KMS-11 (cell line): ENCODE measurements at regions not wholly inside any gene's neighbourhood (a gene's known extent, or its start where the extent isn't known, plus 50 kb on each side); places are given as distances from the start of the nearest gene placed in this dataset.
"Not testable (repeated sequence)": the region's sequence is repeated elsewhere in the genome, so short reads cannot be mapped to it uniquely, and the experiment has no call there.

Experiments
- H2AFZ ChIP-seq: fragments of 200-600 bp; sonication (generic); 2 replicates; pipeline ENCODE4 v1.6.1; 2016; ENCODE audit warnings: antibody characterized with exemption, mixed run types, low read depth
- H3K27ac ChIP-seq: fragments of 200-600 bp; sonication (generic); 2 replicates; pipeline ENCODE4 v1.6.1; 2016; ENCODE audit warnings: mild to moderate bottlenecking, mixed run types
- H3K27me3 ChIP-seq: fragments of 200-600 bp; sonication (generic); 2 replicates; pipeline ENCODE4 v1.6.1; 2017; ENCODE audit warnings: mild to moderate bottlenecking, low read depth, mixed run types, moderate library complexity; ENCODE audit not compliant: insufficient read depth
- H3K36me3 ChIP-seq: fragments of 200-600 bp; sonication (generic); 2 replicates; pipeline ENCODE4 v1.6.1; 2017; ENCODE audit warnings: mild to moderate bottlenecking, mixed run types; ENCODE audit not compliant: insufficient read depth
- H3K4me1 ChIP-seq: fragments of 200-600 bp; sonication (generic); 2 replicates; pipeline ENCODE4 v1.6.1; 2016; ENCODE audit warnings: mild to moderate bottlenecking, low read depth, mixed run types; ENCODE audit not compliant: poor library complexity, severe bottlenecking
- H3K4me2 ChIP-seq: fragments of 200-600 bp; sonication (generic); 2 replicates; pipeline ENCODE4 v1.7.0; 2016; ENCODE audit warnings: mild to moderate bottlenecking, mixed run types
- H3K4me3 ChIP-seq: fragments of 200-600 bp; sonication (generic); IDR thresholded peaks from 2 replicates; pipeline ENCODE4 v1.6.1; 2017; ENCODE audit warnings: low read depth, low read length, mixed read lengths; ENCODE audit not compliant: insufficient read depth
- H3K79me2 ChIP-seq: fragments of 200-600 bp; sonication (generic); 2 replicates; pipeline ENCODE4 v1.6.1; 2016; ENCODE audit warnings: low read depth, mixed run types; ENCODE audit not compliant: insufficient read depth
- H3K9ac ChIP-seq: fragments of 200-600 bp; sonication (generic); 2 replicates; pipeline ENCODE4 v1.6.1; 2016; ENCODE audit warnings: mild to moderate bottlenecking, mixed run types
- H4K20me1 ChIP-seq: fragments of 200-600 bp; sonication (generic); 2 replicates; pipeline ENCODE4 v1.6.1; 2016; ENCODE audit warnings: mild to moderate bottlenecking, mixed run types; ENCODE audit not compliant: insufficient read depth

DNA sequence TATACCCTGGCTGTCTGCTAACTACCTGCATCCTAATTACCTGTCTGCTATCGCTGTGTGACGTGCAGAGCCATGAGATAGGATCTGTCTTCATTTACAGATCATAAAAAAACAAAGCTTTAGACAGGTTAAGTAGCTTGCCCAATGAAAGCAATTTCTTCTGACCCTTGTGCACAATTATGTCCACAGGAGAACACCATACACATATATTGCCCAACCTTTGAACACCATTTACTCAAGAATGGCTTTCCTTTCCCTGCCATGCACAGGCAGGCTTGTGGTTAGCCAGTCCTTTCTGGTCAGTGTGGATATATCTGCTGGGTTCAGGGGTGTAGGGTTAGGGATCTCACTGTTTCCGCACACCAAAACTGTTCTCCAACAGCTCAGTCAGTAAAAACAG, 344.8 kb downstream of the BCL2L11 start:
- not testable (repeated sequence) for H3K4me2 ChIP-seq, H3K9ac ChIP-seq, H4K20me1 ChIP-seq, H3K27me3 ChIP-seq, H3K4me3 ChIP-seq, H3K36me3 ChIP-seq, H2AFZ ChIP-seq
- Histone ChIP-seq H3K79me2 (peaks cover 27% of the 10 kb centered on the region), H3K27ac (peak overlapping the region; percentile 47; the same call in 1 of the 2 replicates), H3K4me1 (peaks cover 40% of the 10 kb centered on the region)

DNA sequence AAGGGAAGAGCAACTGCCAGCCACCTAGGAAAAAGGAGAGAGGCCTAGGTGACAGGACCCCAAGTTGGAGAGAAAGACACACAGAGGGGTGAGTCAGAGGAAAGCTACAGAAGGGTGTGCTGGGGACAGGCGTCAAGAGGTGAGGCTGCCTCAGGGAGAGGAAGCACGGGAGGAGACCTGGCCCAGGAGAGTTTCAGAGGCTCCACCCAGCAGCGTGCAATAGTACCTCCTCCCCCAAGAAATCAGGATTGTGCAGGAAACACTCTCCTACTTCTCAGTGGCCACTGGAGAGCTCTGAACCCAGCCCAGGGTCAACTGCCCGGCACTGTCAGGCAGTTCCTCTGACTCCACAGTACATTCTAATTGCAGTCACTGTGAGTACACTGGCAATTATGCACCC, 346.0 kb downstream of the BCL2L11 start:
- not testable (repeated sequence) for H3K9ac ChIP-seq, H3K4me2 ChIP-seq, H3K4me3 ChIP-seq, H4K20me1 ChIP-seq, H3K27me3 ChIP-seq, H3K36me3 ChIP-seq, H2AFZ ChIP-seq
- Histone ChIP-seq H3K79me2 (peaks cover 21% of the 10 kb centered on the region), H3K4me1 (peaks cover 34% of the 10 kb centered on the region), H3K27ac (peak overlapping the region; percentile 15; the same call in 1 of the 2 replicates)

DNA sequence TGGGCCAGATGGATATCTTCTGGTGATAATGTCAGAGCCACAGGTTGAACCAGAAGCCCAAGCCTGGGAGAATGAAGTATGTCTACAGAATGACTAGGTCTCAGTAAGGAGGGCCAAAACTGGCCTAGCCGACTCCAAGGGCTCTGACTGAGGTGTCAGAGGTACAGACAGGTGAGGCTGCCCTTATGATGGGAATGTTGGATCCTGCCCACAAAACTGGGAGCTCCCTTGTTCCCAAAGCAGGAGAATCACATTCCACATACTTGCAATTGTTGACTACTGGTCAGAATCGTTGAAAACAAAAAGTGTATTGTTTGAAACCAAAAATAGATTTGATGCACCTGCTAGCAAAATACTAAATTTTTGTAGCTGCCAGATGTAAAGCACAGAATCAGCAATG, 350.2 kb downstream of the BCL2L11 start:
- H3K9ac ChIP-seq, H3K36me3 ChIP-seq, H3K4me3 ChIP-seq, H4K20me1 ChIP-seq, H3K27ac ChIP-seq, H3K4me2 ChIP-seq, H2AFZ ChIP-seq, H3K27me3 ChIP-seq: not testable (repeated sequence)
- peaks cover 27% of the 10 kb centered on the region for H3K4me1 ChIP-seq
- H3K79me2 ChIP-seq = peaks cover 31% of the 10 kb centered on the region; the same call in 1 of the 2 replicates

DNA sequence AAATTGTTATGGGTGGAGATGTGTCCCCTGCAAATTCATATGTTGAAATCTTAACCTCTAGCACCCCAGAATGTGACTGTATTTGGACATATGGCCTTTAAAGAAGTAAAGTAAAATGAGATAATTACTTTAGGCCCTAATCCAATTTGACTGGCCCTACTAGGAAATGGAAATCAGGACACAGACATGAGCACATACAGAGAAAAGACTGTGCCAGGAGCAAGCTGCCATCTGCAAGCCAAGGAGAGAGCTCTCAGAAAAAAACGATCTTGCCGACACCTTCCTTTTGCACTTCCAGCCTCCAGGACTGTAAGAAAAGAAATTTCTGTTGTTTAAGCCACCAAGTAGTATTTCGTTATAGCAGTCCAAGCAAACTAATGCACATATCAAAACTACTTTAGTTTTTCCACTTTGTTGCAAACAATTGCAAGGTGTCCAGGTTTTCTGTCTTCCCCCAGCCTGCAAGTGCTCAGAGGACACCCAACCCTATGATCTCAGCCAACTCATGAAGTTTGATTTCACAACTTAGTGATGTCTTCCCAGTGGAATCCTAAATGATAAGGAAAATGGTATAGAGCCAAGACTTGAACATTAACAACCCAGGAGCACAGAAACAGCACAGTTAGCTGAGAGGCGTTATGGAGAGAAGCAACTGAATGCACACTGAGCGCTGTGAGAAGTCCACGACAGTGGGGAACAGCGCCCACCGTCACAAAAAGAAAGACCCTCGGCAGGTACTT, 351.2 kb downstream of the BCL2L11 start:
- H2AFZ ChIP-seq, H3K27ac ChIP-seq, H3K4me2 ChIP-seq, H4K20me1 ChIP-seq, H3K36me3 ChIP-seq, H3K27me3 ChIP-seq, H3K9ac ChIP-seq, H3K4me3 ChIP-seq: not testable (repeated sequence)
- Histone ChIP-seq H3K79me2 (peaks cover 35% of the 10 kb centered on the region; the same call in 1 of the 2 replicates), H3K4me1 (peaks cover 24% of the 10 kb centered on the region)

DNA sequence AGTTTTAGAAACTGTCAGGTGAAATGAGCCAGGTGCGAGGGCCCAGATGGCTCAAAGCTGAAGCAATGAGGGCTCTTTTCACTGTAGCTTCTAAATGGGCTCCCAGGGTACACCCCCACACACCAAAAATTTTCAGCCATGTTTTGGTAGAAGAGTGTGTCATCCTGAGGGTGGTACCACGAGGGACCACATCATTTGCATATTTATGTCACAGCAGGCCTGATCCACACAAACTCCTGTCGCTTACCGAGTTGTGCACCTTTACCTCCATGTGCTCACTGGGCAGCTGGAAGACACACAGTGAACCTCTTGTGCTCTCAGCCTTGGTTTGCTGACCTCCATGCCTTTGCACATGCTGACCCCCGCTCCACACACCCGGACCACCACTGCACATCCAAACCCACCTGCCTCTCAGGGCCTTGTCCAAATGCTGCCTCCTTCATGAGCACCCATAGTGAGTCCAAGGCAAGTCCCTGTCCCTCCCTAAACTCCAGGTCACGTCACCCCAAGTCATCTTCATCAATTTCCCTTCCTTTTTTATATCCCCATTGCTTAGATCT, 352.2 kb downstream of the BCL2L11 start:
- Histone ChIP-seq H3K4me1 (peaks cover 19% of the 10 kb centered on the region), H3K79me2 (peaks cover 32% of the 10 kb centered on the region; the same call in 1 of the 2 replicates)
- not testable (repeated sequence) for H4K20me1 ChIP-seq, H2AFZ ChIP-seq, H3K27ac ChIP-seq, H3K9ac ChIP-seq, H3K4me2 ChIP-seq, H3K4me3 ChIP-seq, H3K27me3 ChIP-seq, H3K36me3 ChIP-seq

DNA sequence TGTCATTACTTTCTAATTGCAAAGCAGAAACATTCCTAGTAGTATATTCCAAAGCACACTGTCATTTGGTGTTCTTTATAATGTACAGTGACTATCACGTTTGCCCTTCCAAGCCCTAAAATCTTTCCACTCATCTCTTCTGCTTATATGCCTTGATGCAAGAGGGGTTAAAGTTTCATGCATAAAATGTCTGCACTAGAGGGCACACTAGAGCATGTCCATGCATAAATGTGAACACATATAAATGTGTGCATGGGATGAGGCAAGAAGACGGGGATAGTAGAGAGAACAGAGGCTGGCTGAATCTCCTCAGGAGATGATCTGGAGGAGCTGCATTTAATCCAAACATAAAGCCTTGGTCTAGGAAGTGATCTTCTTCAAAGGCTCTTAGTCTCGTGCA, 352.8 kb downstream of the BCL2L11 start:
- not testable (repeated sequence) for H3K4me3 ChIP-seq, H2AFZ ChIP-seq, H4K20me1 ChIP-seq, H3K4me2 ChIP-seq, H3K27ac ChIP-seq, H3K9ac ChIP-seq, H3K27me3 ChIP-seq, H3K36me3 ChIP-seq
- Histone ChIP-seq H3K4me1 (peaks cover 17% of the 10 kb centered on the region), H3K79me2 (peaks cover 32% of the 10 kb centered on the region; the same call in 1 of the 2 replicates)

DNA sequence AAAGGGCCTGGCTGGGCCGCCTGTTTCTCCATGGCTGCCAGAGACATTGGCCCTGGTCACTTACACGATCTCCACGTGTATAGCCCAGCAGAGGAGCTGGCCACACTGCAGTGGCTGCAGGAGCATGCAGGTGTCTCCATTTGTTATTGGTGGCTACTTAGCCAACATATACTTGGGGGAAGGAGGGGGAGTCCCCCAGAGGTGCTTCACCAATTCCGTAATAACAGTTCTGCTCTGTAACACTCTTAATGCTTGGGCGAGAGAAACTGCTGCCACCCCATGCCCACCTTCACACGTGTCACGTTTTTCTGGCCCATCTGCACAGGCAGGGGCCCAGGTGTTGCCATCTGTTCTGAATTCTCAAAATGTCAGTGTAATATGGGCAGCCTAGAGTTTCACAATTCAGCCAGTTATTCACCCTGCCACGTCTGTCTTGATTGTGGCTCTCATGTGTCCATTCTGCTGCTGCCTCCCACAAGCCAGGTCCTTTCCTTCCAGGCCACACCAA, 353.5 kb downstream of the BCL2L11 start:
- not testable (repeated sequence) for H3K4me2 ChIP-seq, H3K27me3 ChIP-seq, H4K20me1 ChIP-seq, H3K27ac ChIP-seq, H3K4me3 ChIP-seq, H3K36me3 ChIP-seq, H3K9ac ChIP-seq, H2AFZ ChIP-seq
- H3K79me2 ChIP-seq = peaks cover 32% of the 10 kb centered on the region; the same call in 1 of the 2 replicates
- H3K4me1 ChIP-seq = peaks cover 17% of the 10 kb centered on the region

DNA sequence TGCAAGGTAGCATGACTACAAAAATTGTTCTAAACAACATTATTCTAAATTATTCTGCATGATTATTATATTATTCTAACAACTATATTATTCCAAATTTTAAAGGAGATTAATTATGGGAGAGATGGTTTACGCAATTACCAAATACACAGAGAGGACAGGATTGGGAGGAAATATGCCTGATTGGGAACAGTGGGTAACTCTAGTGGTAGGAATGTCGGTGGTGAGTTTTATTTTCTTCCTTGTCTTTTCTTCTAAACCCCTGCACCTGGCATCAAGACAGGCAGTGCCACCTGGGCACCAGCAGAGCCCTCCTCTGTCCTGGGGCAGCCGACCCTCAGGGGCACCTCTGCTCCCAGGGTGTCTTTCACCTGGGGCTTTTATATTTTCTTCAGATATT, 357.6 kb downstream of the BCL2L11 start:
- not testable (repeated sequence) for H2AFZ ChIP-seq, H3K4me3 ChIP-seq, H3K27me3 ChIP-seq, H4K20me1 ChIP-seq, H3K9ac ChIP-seq, H3K27ac ChIP-seq, H3K4me2 ChIP-seq, H3K36me3 ChIP-seq
- H3K4me1 ChIP-seq = peaks cover 19% of the 10 kb centered on the region
- H3K79me2 ChIP-seq = peaks cover 27% of the 10 kb centered on the region

DNA sequence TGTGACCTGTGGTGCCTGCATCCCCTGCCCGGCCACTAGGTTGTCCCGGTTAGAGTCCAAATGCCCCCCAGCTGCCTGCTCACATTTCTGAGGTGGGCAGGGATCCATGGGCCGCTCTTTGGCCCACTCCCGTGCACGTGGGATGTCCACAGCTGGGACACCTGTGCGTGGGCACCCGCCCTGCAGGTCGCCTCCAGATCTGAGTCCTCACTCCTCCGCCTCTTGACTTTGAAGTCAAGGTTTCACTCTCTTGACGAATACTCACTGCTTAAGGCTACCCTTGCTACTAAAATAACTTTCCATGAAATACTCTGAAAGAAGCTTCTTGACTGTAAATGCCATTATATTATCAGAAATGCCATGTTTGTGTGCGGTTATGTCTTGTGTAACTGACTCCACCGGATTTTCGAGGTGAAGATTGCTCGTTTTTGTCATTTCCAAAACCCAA, 358.2 kb downstream of the BCL2L11 start:
- H4K20me1 ChIP-seq, H3K27me3 ChIP-seq, H3K4me3 ChIP-seq, H2AFZ ChIP-seq, H3K36me3 ChIP-seq, H3K9ac ChIP-seq, H3K27ac ChIP-seq, H3K4me2 ChIP-seq: not testable (repeated sequence)
- Histone ChIP-seq H3K79me2 (peaks cover 25% of the 10 kb centered on the region), H3K4me1 (peaks cover 19% of the 10 kb centered on the region)

DNA sequence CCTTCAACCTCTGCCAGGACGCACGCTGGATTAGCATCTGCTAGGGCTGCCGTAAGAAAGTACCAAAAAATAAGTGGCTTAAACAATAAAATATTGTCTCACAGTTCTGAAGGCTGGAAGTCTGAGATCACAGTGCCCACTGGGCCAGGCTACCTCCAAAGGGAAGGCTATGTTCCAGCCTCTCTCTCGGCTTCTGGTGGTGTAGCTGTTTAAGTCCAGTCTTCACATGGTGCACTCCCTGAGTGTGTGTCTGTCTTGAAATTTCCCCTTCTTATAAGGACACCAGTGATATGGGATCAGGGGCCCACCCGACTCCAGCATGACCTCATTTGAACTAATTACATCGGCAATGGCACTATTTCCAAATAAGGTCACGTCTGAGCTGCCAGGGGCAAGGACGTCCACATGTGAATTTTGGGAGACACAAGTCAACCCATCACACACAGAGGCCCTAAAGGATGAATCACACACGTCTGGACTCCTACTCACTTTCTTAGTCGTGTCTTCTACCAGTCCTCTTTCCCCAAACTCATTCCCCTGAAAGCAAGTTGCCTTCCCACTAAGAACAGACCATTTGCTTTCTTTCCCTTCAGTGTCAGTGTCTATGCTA, 359.4 kb downstream of the BCL2L11 start:
- not testable (repeated sequence) for H3K4me1 ChIP-seq

More for the DNA sequence above, 359.4 kb downstream of the BCL2L11 start:
- not testable (repeated sequence) for H3K27ac ChIP-seq, H4K20me1 ChIP-seq, H3K4me3 ChIP-seq, H3K36me3 ChIP-seq, H2AFZ ChIP-seq, H3K27me3 ChIP-seq, H3K9ac ChIP-seq, H3K4me2 ChIP-seq
- peaks cover 22% of the 10 kb centered on the region for H3K79me2 ChIP-seq
